Endothelial cell of umbilical vein (primary cell): ENCODE measurements at regions not wholly inside any gene's neighbourhood (a gene's known extent, or its start where the extent isn't known, plus 50 kb on each side); places are given as distances from the start of the nearest gene placed in this dataset.

Experiments
- BruUV-seq: library from RNA; stranded (reverse); fragments of 400-500 nt; replicated peaks from 2 replicates; lab custom pipeline; 2021; lab: Mats Ljungman, UMichigan
- CTCF ChIA-PET: fragments of 300-600, 350-600 bp; sonication (Branson Sonifier 250); formaldehyde crosslinking; loops from one replicate; lab custom pipeline; 2021; ENCODE audit warnings: antibody characterized with exemption, inconsistent platforms; lab: Charles Lee
- POLR2A ChIA-PET: fragments of 300-600, 350-600 bp; sonication (Branson Sonifier 250); formaldehyde crosslinking; loops from one replicate; lab custom pipeline; 2021; ENCODE audit warnings: antibody characterized with exemption, inconsistent platforms; lab: Charles Lee
- DNase-seq: peaks from one replicate; pipeline ENCODE4 v3.0.0-alpha.2; 2011; ENCODE audit warnings: low read depth, low spot score
- FAIRE-seq: peaks from 2 replicates; lab custom pipeline; 2011; peaks lifted over from hg19 to GRCh38; lab: Jason Lieb, UNC
- H2AFZ ChIP-seq: 2 replicates; pipeline ENCODE4 v1.6.0; 2012; ENCODE audit warnings: low read depth, low read length, control low read depth, inconsistent platforms
- H3K27ac ChIP-seq: 2 replicates; pipeline ENCODE4 v1.5.1; 2011; ENCODE audit warnings: low read depth, mild to moderate bottlenecking, control low read depth, low read length, moderate library complexity; ENCODE audit not compliant: insufficient read depth
- H3K27me3 ChIP-seq, 2 experiments: 2 replicates each; pipeline versions ENCODE4 v1.6.0 to v1.6.1; 2011; ENCODE audit warnings: low read length in 2 of 2, mixed read lengths in 1 of 2; ENCODE audit not compliant: control insufficient read depth in 2 of 2, insufficient read depth in 2 of 2
- H3K36me3 ChIP-seq, 2 experiments: 2 replicates in 1 of 2; 3 replicates in 1 of 2; pipeline ENCODE4 v1.5.1; 2011; ENCODE audit warnings: low read length in 2 of 2, mild to moderate bottlenecking in 1 of 2, moderate library complexity in 1 of 2; ENCODE audit not compliant: control insufficient read depth in 2 of 2, insufficient read depth in 2 of 2; ENCODE audit errors: extremely low read depth in 1 of 2
- H3K4me1 ChIP-seq: 3 replicates; pipeline ENCODE4 v1.5.1; 2011; ENCODE audit warnings: mild to moderate bottlenecking, low read length; ENCODE audit not compliant: control insufficient read depth, insufficient read depth; ENCODE audit errors: extremely low read depth
- H3K4me2 ChIP-seq: 2 replicates; pipeline ENCODE4 v1.6.1; 2011; ENCODE audit warnings: low read length, control low read depth, mixed read lengths; ENCODE audit not compliant: insufficient read depth
- H3K4me3 ChIP-seq, 3 experiments: fragments of 200-600 bp in 1 of 3; sonication (generic), shearing (Covaris generic) in 1 of 3; replicated peaks in 1 of 3; 2 replicates each; pipeline ENCODE4 v1.5.1; 2011 to 2016; ENCODE audit warnings: control low read depth in 3 of 3, low read length in 3 of 3, mild to moderate bottlenecking in 2 of 3, inconsistent platforms in 1 of 3, low read depth in 1 of 3, moderate library complexity in 1 of 3; ENCODE audit not compliant: insufficient read depth in 1 of 3
- H3K79me2 ChIP-seq: 2 replicates; pipeline ENCODE4 v1.6.0; 2012; ENCODE audit warnings: low read length, inconsistent platforms; ENCODE audit not compliant: control insufficient read depth, insufficient read depth
- H3K9ac ChIP-seq: replicated peaks from 2 replicates; pipeline ENCODE3; 2011; ENCODE audit warnings: low read length, control low read depth; ENCODE audit not compliant: insufficient read depth; ENCODE audit errors: extremely low read depth
- H3K9me1 ChIP-seq: replicated peaks from 3 replicates; pipeline ENCODE4 v1.6.0; 2011; ENCODE audit warnings: mild to moderate bottlenecking, low read length; ENCODE audit not compliant: control insufficient read depth, insufficient read depth; ENCODE audit errors: extremely low read depth
- H3K9me3 ChIP-seq: replicated peaks from 2 replicates; pipeline ENCODE4 v1.5.1; 2012; ENCODE audit warnings: low read length, inconsistent platforms; ENCODE audit not compliant: control insufficient read depth, insufficient read depth
- H4K20me1 ChIP-seq: replicated peaks from 2 replicates; pipeline ENCODE3; 2011; ENCODE audit warnings: mild to moderate bottlenecking, low read length; ENCODE audit not compliant: control insufficient read depth, insufficient read depth; ENCODE audit errors: extremely low read depth
- CTCF ChIP-seq, 2 donors: IDR thresholded peaks; 1 replicate in 1 of 2; 2 replicates in 1 of 2; pipeline ENCODE4 v1.5.1; 2011; ENCODE audit warnings: low read length in 2 of 2, mild to moderate bottlenecking in 2 of 2, moderate library complexity in 2 of 2, control low read depth in 1 of 2, inconsistent platforms in 1 of 2, low read depth in 1 of 2; ENCODE audit not compliant: insufficient read depth in 1 of 2; ENCODE audit errors: extremely low read depth in 1 of 2
- EZH2 ChIP-seq: IDR thresholded peaks from 2 replicates; pipeline ENCODE4 v1.6.1; 2012; ENCODE audit warnings: borderline replicate concordance, low read depth, mild to moderate bottlenecking, moderate library complexity, low read length, inconsistent platforms; ENCODE audit not compliant: severe bottlenecking
- GATA2 ChIP-seq: IDR thresholded peaks from 2 replicates; pipeline ENCODE4 v1.7.0; 2011; ENCODE audit warnings: low read depth, mild to moderate bottlenecking, moderate library complexity, mixed read lengths, low read length; ENCODE audit not compliant: insufficient read length, insufficient read depth
- JUN ChIP-seq: IDR thresholded peaks from 2 replicates; pipeline ENCODE4 v1.6.1; 2011; ENCODE audit warnings: borderline replicate concordance, low read depth; ENCODE audit not compliant: insufficient read length, insufficient read depth
- MAX ChIP-seq: IDR thresholded peaks from 2 replicates; pipeline ENCODE4 v1.6.1; 2011; ENCODE audit not compliant: insufficient read depth, insufficient read length
- MYC ChIP-seq: IDR thresholded peaks from one replicate; pipeline ENCODE4 v1.6.1; 2011; ENCODE audit warnings: mild to moderate bottlenecking, low read depth, low read length
- POLR2A ChIP-seq: IDR thresholded peaks from 2 replicates; pipeline ENCODE4 v1.6.1; 2012; ENCODE audit warnings: low read depth, mild to moderate bottlenecking, control low read depth, low read length
- POLR2AphosphoS5 ChIP-seq: IDR thresholded peaks from 2 replicates; pipeline ENCODE4 v1.6.1; 2012; ENCODE audit warnings: low read depth, mild to moderate bottlenecking, control low read depth, low read length, moderate library complexity; ENCODE audit not compliant: insufficient read depth
- dilution Hi-C: fragments of 300-500 bp; cut with MboI; formaldehyde crosslinking; loops from one replicate; pipeline ENCODE4 v1.15.0; 2019; ENCODE audit warnings: low sequenced_read_pairs; ENCODE audit not compliant: extremely low pct_ligation_motif_present
- intact Hi-C: fragments of 100-400 bp; cut with micrococcal nuclease; formaldehyde crosslinking; loops from one replicate; pipeline ENCODE4 v1.10.0; 2022

DNA sequence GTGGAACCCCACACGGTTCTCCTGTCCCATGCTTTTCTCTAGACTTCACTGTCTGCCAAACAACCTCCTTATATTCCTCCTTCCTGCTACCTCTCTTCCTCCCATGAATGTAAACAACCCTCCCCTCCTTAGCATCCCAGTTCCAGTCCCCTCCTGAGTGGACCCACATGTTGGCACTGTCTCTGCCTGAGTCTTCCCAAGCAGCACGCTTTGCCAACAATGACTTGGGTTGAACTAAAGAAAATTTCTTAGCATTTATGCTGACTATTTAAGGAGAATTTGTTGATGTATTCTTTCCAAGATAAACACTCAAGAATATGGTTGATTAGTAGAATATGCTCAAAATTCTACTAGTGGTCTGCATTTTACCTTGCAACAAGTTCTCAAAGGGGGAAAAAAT is 338.0 kb downstream of the TNS1 start:
- intact Hi-C loops (no loop called here), dilution Hi-C loops (no loop called here)
- no peaks in the 10 kb centered on the region for H3K27me3 ChIP-seq
- H3K9ac ChIP-seq, result no peak overlapping the region
- no peaks in the 10 kb centered on the region for H3K4me1 ChIP-seq
- no peak overlapping the region for H3K27ac ChIP-seq
- TF ChIP-seq MAX (no peak), POLR2AphosphoS5 (no peak), POLR2A (no peak), CTCF (IDR thresholded peaks at IDR 0.05; ENCODE audit: extremely low read depth in 1 of 2, insufficient read depth in 1 of 2, low read depth in 1 of 2, low read length in 2 of 2) (no peak), MYC (no peak), JUN (no peak), EZH2 (no peak), GATA2 (no peak)
- FAIRE-seq, result no peak
- H3K4me3 ChIP-seq, result no peak overlapping the region
- no peaks in the 10 kb centered on the region for H3K36me3 ChIP-seq
- DNase-seq, result no peak
- no peaks in the 10 kb centered on the region for H3K9me1 ChIP-seq
- BruUV-seq, result no TSS peak
- no peaks in the 10 kb centered on the region for H4K20me1 ChIP-seq
- no peaks in the 10 kb centered on the region for H3K79me2 ChIP-seq
- no peak overlapping the region for H3K4me2 ChIP-seq
- ChIA-PET CTCF (no interaction called here), POLR2A (no interaction called here)
- H2AFZ ChIP-seq, result no peak overlapping the region
- H3K9me3 ChIP-seq, result no peaks in the 10 kb centered on the region
